Colonic mucosa (tissue), 4 donors: ENCODE measurements at regions not wholly inside any gene's neighbourhood (a gene's known extent, or its start where the extent isn't known, plus 50 kb on each side); places are given as distances from the start of the nearest gene placed in this dataset.

Experiments
- DNase-seq: peaks from one replicate; pipeline ENCODE4 v3.0.0-alpha.2; 2020
- H3K27ac ChIP-seq: fragments of 200-600 bp; one replicate; pipeline ENCODE4 v1.8.0; 2021
- H3K27me3 ChIP-seq: fragments of 200-600 bp; one replicate; pipeline ENCODE4 v1.8.0; 2021
- H3K36me3 ChIP-seq: fragments of 200-600 bp; one replicate; pipeline ENCODE4 v1.8.0; 2021
- H3K4me1 ChIP-seq: fragments of 200-600 bp; one replicate; pipeline ENCODE4 v1.8.0; 2021; ENCODE audit warnings: mild to moderate bottlenecking
- H3K4me3 ChIP-seq: fragments of 200-600 bp; one replicate; pipeline ENCODE4 v1.8.0; 2021
- H3K9ac ChIP-seq, 2 donors: one replicate each; pipeline ENCODE4 v1.7.0; 2013; ENCODE audit warnings: control low read depth in 2 of 2, low read depth in 2 of 2, low read length in 2 of 2
- H3K9me3 ChIP-seq: fragments of 200-600 bp; one replicate; pipeline ENCODE4 v1.8.0; 2021
- CTCF ChIP-seq: fragments of 200-600 bp; IDR thresholded peaks from one replicate; pipeline ENCODE4 v1.8.0; 2022; ENCODE audit warnings: antibody characterized with exemption, mild to moderate bottlenecking
- intact Hi-C: fragments of 100-400 bp; cut with DNase I; formaldehyde crosslinking; loops from one replicate; pipeline ENCODE4 v1.14.1; 2022
- donor health status: healthy.
- donor health status: DM: no; HTN: no; CAD: no.
- donor health status: DM: no; HTN: no; CAD: no.

GRCh38 chr6:15986027-15986629 is 142.8 kb upstream of the MYLIP start:
- Histone ChIP-seq H3K9ac (no peak overlapping the region), H3K4me1 (no peaks in the 10 kb centered on the region), H3K27me3 (no peaks in the 10 kb centered on the region), H3K36me3 (no peaks in the 10 kb centered on the region), H3K9me3 (no peaks in the 10 kb centered on the region), H3K4me3 (no peak overlapping the region), H3K27ac (no peak overlapping the region)
- intact Hi-C loops: no loop called here
- no peak for TF ChIP-seq CTCF
- no peak for DNase-seq

GRCh38 chr6:15985379-15985959 is 143.4 kb upstream of the MYLIP start:
- no peaks in the 10 kb centered on the region for H3K4me1 ChIP-seq
- intact Hi-C loops: no loop called here
- TF ChIP-seq CTCF: no peak

GRCh38 chr6:15981956-15982355 is 146.9 kb upstream of the MYLIP start:
- no peak for TF ChIP-seq CTCF

More at GRCh38 chr6:15985379-15985959, 143.4 kb upstream of the MYLIP start:
- no peak for DNase-seq
- no peaks in the 10 kb centered on the region for H3K36me3 ChIP-seq
- no peaks in the 10 kb centered on the region for H3K27me3 ChIP-seq
- H3K9ac ChIP-seq: no peak overlapping the region
- H3K27ac ChIP-seq: no peak overlapping the region
- H3K4me3 ChIP-seq: no peak overlapping the region
- H3K9me3 ChIP-seq: no peaks in the 10 kb centered on the region

DNA sequence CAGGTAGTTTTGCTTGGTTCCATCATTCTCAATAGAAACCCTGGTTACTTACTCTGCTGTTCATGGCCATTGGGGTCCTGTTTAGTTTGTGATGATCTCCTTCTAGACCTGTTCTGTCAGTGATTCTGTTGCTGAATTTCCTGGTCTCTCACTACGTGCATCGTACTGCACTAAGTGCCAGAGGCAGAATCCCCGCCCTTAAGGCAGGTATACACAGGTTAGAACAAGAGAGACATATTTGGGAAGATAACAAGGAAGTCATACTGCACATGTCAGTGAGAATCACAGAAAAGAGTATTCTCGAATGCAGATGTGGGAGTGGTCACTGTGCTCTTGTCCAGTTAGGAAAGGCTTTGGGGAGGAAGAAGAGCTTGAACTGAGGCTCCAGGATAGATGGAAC is 148.1 kb upstream of the MYLIP start:
- intact Hi-C loops: no loop called here
- Histone ChIP-seq H3K9ac (no peak overlapping the region), H3K9me3 (no peaks in the 10 kb centered on the region), H3K27ac (no peak overlapping the region), H3K4me1 (no peaks in the 10 kb centered on the region), H3K27me3 (no peaks in the 10 kb centered on the region), H3K36me3 (no peaks in the 10 kb centered on the region), H3K4me3 (no peak overlapping the region)
- DNase-seq: no peak
- TF ChIP-seq CTCF: no peak

More at GRCh38 chr6:15981956-15982355, 146.9 kb upstream of the MYLIP start:
- no peaks in the 10 kb centered on the region for H3K36me3 ChIP-seq
- no peak for DNase-seq
- H3K27ac ChIP-seq: no peak overlapping the region
- H3K4me3 ChIP-seq: no peak overlapping the region
- H3K9ac ChIP-seq: no peak overlapping the region
- no peaks in the 10 kb centered on the region for H3K9me3 ChIP-seq
- no peaks in the 10 kb centered on the region for H3K4me1 ChIP-seq
- H3K27me3 ChIP-seq: no peaks in the 10 kb centered on the region
- intact Hi-C loops: no loop called here

DNA sequence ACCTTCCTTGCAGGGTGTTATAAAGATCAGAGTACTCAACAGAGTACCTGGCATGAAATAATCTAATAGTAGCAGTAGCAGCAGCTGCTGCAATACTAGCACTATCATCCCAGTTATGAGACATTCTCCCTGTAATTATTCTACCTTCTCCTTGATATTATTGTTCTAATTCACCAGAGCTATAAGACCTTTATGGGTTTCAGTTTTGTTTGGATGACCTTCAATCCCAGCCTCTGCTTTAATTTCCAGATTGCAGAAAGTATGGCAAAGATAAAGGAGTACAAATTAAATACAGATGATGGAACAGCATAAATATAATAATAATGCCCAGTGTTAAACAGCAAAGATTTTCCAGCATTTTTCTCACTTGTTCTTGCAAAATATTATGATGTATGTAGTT is 150.5 kb upstream of the MYLIP start:
- intact Hi-C loops: no loop called here
- DNase-seq: no peak
- Histone ChIP-seq H3K4me1 (no peaks in the 10 kb centered on the region), H3K27me3 (no peaks in the 10 kb centered on the region), H3K9me3 (no peaks in the 10 kb centered on the region), H3K9ac (no peak overlapping the region), H3K4me3 (no peak overlapping the region), H3K36me3 (no peaks in the 10 kb centered on the region), H3K27ac (no peak overlapping the region)
- TF ChIP-seq CTCF: no peak
